Body of pancreas (tissue), 4 donors: ENCODE measurements at regions not wholly inside any gene's neighbourhood (a gene's known extent, or its start where the extent isn't known, plus 50 kb on each side); places are given as distances from the start of the nearest gene placed in this dataset.

Experiments used
- ATAC-seq: fragments of 150-250 bp; one replicate; pipeline ENCODE4 v1.9.1; 2016
- DNase-seq, 4 donors: peaks; one replicate each; pipeline ENCODE4 v3.0.0-alpha.2; 2019
- H3K27ac ChIP-seq, 4 donors: fragments of 200-600 bp; sonication (generic); 1 replicate in 3 of 4; 2 replicates in 1 of 4; pipeline versions ENCODE4 v1.5.1 to v1.6.1; 2016 to 2019; ENCODE audit warnings: mild to moderate bottlenecking in 1 of 4, mixed read lengths in 1 of 4, moderate library complexity in 1 of 4
- H3K27me3 ChIP-seq, 2 donors: fragments of 200-600 bp; sonication (generic); one replicate each; pipeline ENCODE4 v1.6.0; 2016; ENCODE audit warnings: mild to moderate bottlenecking in 1 of 2
- H3K36me3 ChIP-seq, 2 donors: fragments of 200-600 bp; sonication (generic); replicated peaks in 1 of 2; 2 replicates each; pipeline ENCODE4 v1.5.1; 2016; ENCODE audit warnings: low read depth in 2 of 2; ENCODE audit not compliant: insufficient read depth in 1 of 2
- H3K4me1 ChIP-seq: fragments of 200-600 bp; sonication (generic); one replicate; pipeline ENCODE4 v1.6.0; 2016
- H3K4me3 ChIP-seq, 2 donors: fragments of 200-600 bp; sonication (generic); 1 replicate in 1 of 2; 2 replicates in 1 of 2; pipeline ENCODE4 v1.5.1; 2016 to 2019
- H3K9me3 ChIP-seq, 3 donors: fragments of 200-600 bp; sonication (generic); 1 replicate in 2 of 3; 2 replicates in 1 of 3; pipeline ENCODE4 v1.5.1; 2016
- CTCF ChIP-seq, 7 experiments: fragments of 450-650 bp in 4 of 7; fragments of 200-600 bp in 3 of 7; sonication (generic) in 3 of 7; IDR thresholded peaks; one replicate each; pipeline ENCODE4 v1.5.1; 2016 to 2019; ENCODE audit warnings: antibody characterized with exemption in 7 of 7
- POLR2A ChIP-seq, 3 donors: fragments of 450-650 bp; IDR thresholded peaks; one replicate each; pipeline ENCODE4 v1.6.1; 2016; ENCODE audit warnings: antibody characterized with exemption in 3 of 3, mild to moderate bottlenecking in 2 of 3
- WGBS, 2 donors: methylation state at CpG; one replicate each; pipeline ENCODE4 v1.1.5; 2017; 5-methylcytosine and 5-hydroxymethylcytosine counted together
- intact Hi-C: fragments of 100-400 bp; cut with DNase I; formaldehyde crosslinking; loops from one replicate; pipeline ENCODE4 v1.15.1; 2023

- Histone ChIP-seq H3K4me3 (no peak overlapping the region), H3K9me3 (no peaks in the 10 kb centered on the region), H3K36me3 (no peaks in the 10 kb centered on the region), H3K27me3 (no peaks in the 10 kb centered on the region), H3K4me1 (peaks cover 15% of the 10 kb centered on the region), H3K27ac (peak overlapping the region in 2 of 4 donors; percentile 51 to 53)
- WGBS, 2 donors = 75 to 78% methylated on average over 11 of the region's 11 CpGs
- TF ChIP-seq POLR2A (IDR thresholded peaks at IDR 0.05) = no peak
- no peak for TF ChIP-seq CTCF (IDR thresholded peaks at IDR 0.05)
- ATAC-seq = no peak
- peak in 2 of 4 donors; percentile 34 to 45 for DNase-seq
- intact Hi-C loops = no loop called here
Observed at GRCh38 chr20:50286609-50287008, 96.0 kb downstream of the CEBPB start.

GRCh38 chr20:50287512-50287911 lies 96.9 kb downstream of the CEBPB start:
- TF ChIP-seq CTCF (IDR thresholded peaks at IDR 0.05) = no peak
- no peak for TF ChIP-seq POLR2A (IDR thresholded peaks at IDR 0.05)
- 87 to 89% methylated on average over 4 of the region's 4 CpGs for WGBS, 2 donors
- no peak for ATAC-seq
- peaks cover 24% of the 10 kb centered on the region for H3K4me1 ChIP-seq
- no peak overlapping the region for H3K4me3 ChIP-seq
- no peak for DNase-seq
- H3K27me3 ChIP-seq = no peaks in the 10 kb centered on the region
- intact Hi-C loops = no loop called here
- no peaks in the 10 kb centered on the region for H3K36me3 ChIP-seq
- no peaks in the 10 kb centered on the region for H3K9me3 ChIP-seq
- no peak overlapping the region for H3K27ac ChIP-seq

- no peak overlapping the region for H3K4me3 ChIP-seq
- peaks cover 28% of the 10 kb centered on the region for H3K4me1 ChIP-seq
- H3K27ac ChIP-seq = no peak overlapping the region
- ATAC-seq = no peak
- H3K27me3 ChIP-seq = no peaks in the 10 kb centered on the region
- DNase-seq = no peak
- intact Hi-C loops = no loop called here
- no peaks in the 10 kb centered on the region for H3K36me3 ChIP-seq
- H3K9me3 ChIP-seq = no peaks in the 10 kb centered on the region
- 89 to 90% methylated on average over 6 of the region's 6 CpGs for WGBS, 2 donors
- TF ChIP-seq CTCF (IDR thresholded peaks at IDR 0.05) = no peak
- TF ChIP-seq POLR2A (IDR thresholded peaks at IDR 0.05) = no peak
Observed at GRCh38 chr20:50288128-50288623, 97.5 kb downstream of the CEBPB start.

GRCh38 chr20:50289581-50289980 lies 99.0 kb downstream of the CEBPB start:
- Histone ChIP-seq H3K9me3 (no peaks in the 10 kb centered on the region), H3K4me1 (peaks cover 16% of the 10 kb centered on the region), H3K27me3 (no peaks in the 10 kb centered on the region), H3K36me3 (no peaks in the 10 kb centered on the region), H3K27ac (no peak overlapping the region), H3K4me3 (no peak overlapping the region)
- TF ChIP-seq POLR2A (IDR thresholded peaks at IDR 0.05) = no peak
- TF ChIP-seq CTCF (IDR thresholded peaks at IDR 0.05) = no peak
- DNase-seq (no peak), ATAC-seq (no peak)
- WGBS, 2 donors = 87 to 91% methylated on average over 10 of the region's 10 CpGs
- intact Hi-C loops = no loop called here

- WGBS, 2 donors = 81 to 83% methylated on average over 12 of the region's 12 CpGs
- peaks cover 16% of the 10 kb centered on the region for H3K4me1 ChIP-seq
- no peaks in the 10 kb centered on the region for H3K36me3 ChIP-seq
- intact Hi-C loops = no loop called here
- H3K27ac ChIP-seq = no peak overlapping the region
- no peak overlapping the region for H3K4me3 ChIP-seq
- no peaks in the 10 kb centered on the region for H3K27me3 ChIP-seq
- DNase-seq (no peak), ATAC-seq (no peak)
- no peaks in the 10 kb centered on the region for H3K9me3 ChIP-seq
- TF ChIP-seq POLR2A (IDR thresholded peaks at IDR 0.05) (no peak), CTCF (IDR thresholded peaks at IDR 0.05) (no peak)
Observed at GRCh38 chr20:50290112-50290511, 99.5 kb downstream of the CEBPB start.
